Esophagus mucosa (tissue), 1 donor: ENCODE measurements at regions not wholly inside any gene's neighbourhood (a gene's known extent, or its start where the extent isn't known, plus 50 kb on each side); places are given as distances from the start of the nearest gene placed in this dataset.

Experiments used
- ATAC-seq: fragments of 200-7000 bp; cut with Tn5 transposase; one replicate; pipeline ENCODE4 v1.9.1; 2020
- donor health status: DM: yes; HTN: yes; CAD: no.

DNA sequence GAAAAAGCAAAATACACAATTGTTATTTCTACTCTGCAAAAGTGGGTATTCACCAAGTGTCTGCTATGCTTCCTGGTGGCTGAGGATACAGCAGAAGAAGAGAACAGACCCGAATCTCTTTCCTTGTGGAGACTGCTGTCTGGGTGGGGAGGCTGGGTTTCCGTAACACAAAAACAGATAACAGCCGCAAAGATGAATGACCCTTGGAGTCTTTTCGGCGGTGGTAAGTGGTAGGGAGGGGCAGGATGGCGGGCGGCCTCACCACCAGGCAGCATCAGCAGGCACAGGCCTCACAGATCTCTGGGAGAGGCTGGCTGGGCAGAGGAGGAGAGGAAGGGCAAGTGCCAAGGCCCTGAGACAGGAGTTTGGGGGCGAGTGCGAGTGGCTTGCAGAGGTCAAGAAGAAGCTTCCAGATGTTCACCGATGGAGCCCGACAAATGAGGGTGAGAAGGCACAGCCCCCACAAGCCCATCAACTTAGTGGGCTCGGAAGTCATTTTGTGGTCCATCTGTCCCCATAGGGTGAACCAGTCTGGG is 164.2 kb downstream of the RHOU start:
- ATAC-seq: no peak

- ATAC-seq: no peak
Observed at GRCh38 chr1:228900099-228900885, 165.0 kb downstream of the RHOU start.

DNA sequence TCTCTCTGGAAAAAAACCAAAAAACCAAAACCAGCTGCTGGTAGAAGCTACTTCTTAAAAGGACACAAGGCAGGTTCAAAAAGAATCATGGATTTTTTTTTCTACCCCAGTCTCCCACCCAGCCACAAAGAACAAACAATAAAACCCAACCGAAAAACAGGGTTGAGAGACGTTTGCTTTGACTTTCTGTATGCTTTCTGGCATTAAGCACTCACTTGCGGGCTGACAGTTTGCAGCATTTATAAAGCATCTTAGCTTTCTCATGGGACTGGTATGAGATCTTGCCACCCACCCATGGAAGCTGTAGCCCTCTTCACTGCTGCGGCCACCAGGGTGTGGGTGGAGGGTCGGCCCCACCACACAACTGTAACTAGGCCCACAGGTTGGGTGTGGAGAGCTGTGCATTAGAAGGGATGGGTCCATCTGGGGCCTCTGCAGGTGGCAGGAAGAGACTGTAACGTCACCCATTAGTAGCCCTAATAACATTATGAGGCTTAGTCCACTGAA is 165.7 kb downstream of the RHOU start:
- no peak for ATAC-seq

DNA sequence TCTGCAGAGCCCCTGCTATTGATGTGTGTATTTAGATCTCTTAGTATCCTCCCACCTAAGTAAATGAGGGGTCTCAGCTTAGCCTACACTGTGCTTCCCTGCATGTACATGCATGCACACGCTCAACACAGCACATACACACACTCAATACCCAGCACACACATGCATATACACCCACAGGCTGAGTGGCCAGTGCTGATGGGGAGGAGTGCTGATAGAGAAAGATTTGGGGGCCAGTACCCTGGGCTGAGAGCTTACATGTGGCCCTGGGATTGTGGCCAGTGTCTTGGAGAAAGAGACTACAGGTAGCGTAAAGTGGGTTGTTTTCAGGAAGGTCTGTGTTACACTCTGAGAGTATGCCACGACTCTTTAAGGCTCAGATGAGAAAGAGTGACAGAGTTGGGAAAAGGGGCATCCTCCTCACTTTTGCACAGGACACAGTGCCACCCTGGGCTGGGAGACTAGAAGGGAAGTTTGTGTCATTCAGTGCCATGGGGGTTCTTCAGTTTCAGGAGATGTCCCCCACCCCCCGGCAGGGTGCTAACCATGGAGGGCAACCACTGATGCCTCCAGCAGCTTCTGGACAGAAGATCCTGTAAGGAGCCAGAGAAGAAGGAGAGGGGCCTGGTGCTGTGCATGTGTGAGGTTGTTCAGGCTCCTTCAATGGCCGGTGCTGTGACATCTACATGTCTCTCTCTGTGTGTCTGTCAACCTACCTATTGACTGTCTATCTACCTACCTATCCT is 166.8 kb downstream of the RHOU start:
- ATAC-seq: no peak

DNA sequence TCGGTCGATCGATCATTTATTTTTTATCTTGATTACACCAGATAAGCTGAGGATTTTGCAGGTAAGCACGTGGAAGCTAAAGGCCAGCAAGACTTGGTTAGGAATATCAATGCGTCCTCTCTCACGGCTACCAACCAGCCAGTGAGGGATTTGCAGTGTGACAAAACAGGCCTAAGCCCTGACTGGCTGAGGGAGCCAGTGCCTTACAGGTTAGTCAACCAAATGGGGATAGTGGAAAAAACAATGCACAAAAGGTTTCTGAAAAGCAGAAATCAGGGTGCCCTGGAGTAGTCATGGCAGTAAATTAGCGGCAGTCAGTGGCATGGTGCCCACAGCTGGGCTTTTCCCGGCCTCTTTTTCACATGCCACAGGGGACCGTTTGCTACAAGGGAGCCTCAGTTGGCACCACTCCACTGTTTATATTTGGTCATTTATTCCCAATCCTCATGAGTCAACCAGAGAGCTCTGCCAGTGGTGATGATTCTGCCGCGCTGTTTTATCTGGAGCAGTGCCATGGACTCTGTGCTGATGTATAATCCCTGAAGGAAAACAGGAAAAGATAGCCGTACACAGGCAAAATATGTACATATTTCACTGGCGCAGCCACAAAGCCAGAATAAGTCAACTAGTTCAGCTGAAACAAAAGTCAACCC is 167.6 kb downstream of the RHOU start:
- ATAC-seq: peak; percentile 87

DNA sequence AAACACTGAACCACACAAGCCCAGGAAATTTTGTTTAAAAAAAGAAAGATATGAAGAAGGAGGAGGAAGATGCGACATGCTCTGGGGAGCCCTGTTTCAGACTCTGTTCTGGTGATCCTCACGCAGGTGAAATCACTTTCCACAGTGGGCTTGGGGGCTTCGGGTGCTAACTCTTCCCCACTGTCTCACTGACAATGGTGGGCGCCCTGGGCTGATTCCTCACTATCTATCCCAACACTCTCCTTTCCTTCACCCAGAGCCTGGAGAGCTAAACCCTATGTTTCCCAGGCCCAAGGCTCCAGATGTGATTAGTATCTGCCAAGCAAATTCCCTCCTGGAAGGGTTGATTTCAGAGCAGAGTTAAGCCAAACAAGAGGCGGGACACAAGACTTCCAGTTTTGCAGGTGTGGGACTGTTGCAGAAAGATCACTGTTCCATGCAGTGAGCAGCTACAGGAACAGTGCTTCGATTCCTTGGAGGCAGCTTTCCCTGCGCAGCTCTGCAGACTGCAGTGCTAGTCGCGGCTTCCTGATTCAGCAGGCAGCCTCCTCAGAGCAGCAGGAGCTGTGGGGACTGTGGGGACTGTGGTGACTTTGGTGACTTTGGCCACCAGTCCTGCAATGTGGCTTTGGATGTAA is 168.3 kb downstream of the RHOU start:
- no peak for ATAC-seq

DNA sequence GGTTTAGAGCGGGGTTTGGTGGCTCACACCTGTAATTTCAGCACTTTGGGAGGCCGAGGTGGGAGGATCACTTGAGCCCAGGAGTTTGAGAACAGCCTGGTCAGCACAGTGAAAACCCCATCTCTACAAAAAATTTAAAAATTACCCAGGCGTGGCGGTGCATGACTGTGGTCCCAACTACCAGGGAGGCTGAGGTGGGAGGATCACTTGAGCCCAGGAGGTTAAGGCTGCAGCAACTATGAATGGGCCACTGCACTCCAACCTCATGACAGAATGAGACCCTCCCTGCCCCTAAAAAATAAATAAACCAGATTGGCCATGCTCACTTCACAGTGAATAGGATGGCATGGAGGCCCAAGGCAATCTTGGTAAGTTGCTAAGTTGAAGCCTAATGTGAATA is 168.9 kb downstream of the RHOU start:
- ATAC-seq: no peak

GRCh38 chr1:228905701-228906101 is 170.4 kb downstream of the RHOU start:
- no peak for ATAC-seq

- no peak for ATAC-seq
Observed at GRCh38 chr1:228906223-228906860, 171.1 kb downstream of the RHOU start.

- no peak for ATAC-seq
Observed at GRCh38 chr1:228911225-228912210, 176.2 kb downstream of the RHOU start.

DNA sequence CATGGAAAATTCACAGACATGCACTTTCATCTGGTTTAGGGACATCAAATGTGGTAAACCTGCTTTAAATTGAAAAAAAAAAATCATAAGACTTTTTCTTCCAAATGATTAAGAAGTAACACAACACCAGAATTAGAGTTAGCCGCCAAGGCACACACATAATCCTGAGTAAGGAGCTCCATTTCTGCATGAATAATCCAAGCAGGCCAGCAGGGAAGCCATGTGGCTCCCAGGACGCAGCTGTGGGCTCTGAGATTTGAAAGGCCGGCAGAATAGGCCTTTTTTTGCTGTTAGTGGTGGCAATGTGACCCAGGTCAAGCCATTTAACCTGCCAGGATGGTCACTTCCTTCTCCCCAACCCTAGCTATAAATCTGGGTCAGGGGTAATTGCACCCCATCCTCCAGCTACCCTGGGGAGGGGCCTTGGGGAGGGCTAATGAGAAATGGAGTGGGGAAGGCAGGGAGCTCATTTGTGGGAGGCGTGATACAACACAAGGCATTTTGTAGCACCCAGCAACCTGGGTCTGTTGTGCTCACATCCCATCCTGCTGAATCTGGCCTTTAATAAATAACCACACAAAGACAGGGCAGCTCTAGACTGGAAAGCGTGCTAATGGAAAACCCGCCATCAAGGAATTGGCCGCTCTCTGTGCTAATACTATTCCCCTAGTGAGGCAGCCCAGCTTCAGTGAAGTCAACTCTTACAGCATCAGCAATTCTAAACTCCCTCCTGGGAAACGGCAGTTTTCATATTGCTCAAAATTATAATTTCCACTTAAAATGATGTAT is 178.5 kb downstream of the RHOU start:
- ATAC-seq: no peak

DNA sequence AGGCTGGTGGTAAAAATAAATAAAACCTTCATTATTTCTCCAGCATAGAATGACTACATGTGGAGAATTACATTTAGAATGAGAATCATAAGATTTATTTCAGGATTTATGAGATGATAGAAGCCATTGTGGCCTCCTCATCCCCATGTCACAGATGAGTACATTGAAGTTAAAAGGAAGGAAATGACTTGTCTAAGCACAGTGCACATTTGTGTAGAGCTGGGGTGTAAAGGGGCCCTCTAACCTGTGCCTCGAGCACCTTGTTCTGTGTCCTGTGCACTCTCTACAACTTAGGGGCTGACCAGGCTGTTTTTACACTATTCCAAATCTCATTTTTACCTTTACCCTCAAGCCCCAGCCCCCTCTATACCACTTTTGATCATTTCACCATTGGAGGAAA is 179.4 kb downstream of the RHOU start:
- ATAC-seq: no peak

GRCh38 chr1:228917342-228917741 is 182.1 kb downstream of the RHOU start:
- ATAC-seq: no peak

- no peak for ATAC-seq
Observed at GRCh38 chr1:228917755-228918154, 182.5 kb downstream of the RHOU start.

DNA sequence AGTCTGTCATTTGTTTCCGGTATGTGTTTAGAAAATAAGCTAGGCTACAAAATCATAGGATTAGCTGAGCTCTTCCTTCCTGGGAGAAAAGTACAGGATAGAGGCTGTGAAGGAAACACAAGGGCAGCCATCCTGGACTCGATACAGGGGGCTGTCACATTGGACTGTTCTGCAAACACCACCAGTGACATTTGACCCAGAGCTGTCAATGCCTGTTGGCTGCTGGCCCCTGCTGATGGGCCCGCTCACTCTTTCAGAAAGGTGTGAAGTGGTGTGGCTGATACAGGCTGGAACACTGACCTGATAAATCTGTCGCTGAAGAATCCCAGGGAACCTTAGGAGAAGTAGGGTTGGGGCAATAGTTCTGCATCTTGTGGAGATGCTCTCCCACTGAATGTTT is 183.1 kb downstream of the RHOU start:
- no peak for ATAC-seq

GRCh38 chr1:228919914-228920313 is 184.6 kb downstream of the RHOU start:
- ATAC-seq: no peak

DNA sequence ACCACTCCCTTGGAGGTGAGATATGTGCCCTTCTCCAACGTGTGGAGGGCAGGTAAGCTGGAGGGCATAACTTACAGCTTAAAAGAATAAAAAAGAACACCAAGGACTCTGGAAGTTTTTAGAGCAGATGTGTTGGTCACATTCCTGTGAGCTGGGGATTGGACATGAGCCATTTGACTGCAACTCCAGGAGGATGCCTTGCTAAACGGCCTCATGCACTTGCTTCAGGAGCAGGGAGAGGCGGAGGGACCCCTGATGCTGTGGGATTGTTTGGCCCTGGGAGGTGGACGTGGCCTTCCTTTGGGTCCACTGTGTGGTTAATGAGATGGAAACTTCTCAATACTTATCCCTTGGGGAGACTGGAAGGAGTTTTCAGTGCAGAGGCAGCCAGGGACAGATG is 185.6 kb downstream of the RHOU start:
- no peak for ATAC-seq

- no peak for ATAC-seq
Observed at GRCh38 chr1:228921481-228921880, 186.2 kb downstream of the RHOU start.

- ATAC-seq: no peak
Observed at GRCh38 chr1:228922722-228923376, 187.6 kb downstream of the RHOU start.
